ENCODE measurements at regions not wholly inside any gene's neighbourhood (a gene's known extent, or its start where the extent isn't known, plus 50 kb on each side); places are given as distances from the start of the nearest gene placed in this dataset.

DNA sequence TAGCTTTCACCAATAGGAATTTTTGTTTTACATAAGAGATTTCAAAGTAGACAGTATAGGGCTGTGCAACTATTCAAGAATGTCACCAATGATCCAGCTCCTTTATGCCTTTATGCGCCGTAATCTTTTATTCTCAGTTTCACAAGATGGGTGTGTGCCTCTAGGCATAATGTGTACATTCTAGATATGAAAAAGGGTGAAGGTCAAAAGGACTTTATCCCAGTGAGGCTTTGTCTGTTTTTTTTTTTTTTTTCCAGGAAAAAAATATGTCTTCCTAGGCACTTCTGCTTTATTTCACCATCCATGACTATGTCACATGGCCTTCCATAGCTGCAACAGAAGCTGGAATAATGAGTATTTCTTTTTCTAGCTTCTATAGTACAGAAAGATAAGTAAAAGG lies 142.3 kb upstream of the IGF1 start:
- DNase-seq, result no peak
- Histone ChIP-seq H3K27me3 (replicated peaks in 1 of 7) (no peaks in the 10 kb centered on the region), H3K9me3 (peaks cover 0 to 25% (median 15%) of the 10 kb centered on the region in 8 donors), H3K4me1 (no peaks in the 10 kb centered on the region), H3K27ac (no peak overlapping the region), H3K36me3 (no peaks in the 10 kb centered on the region), H3K4me3 (no peak overlapping the region)
- intact Hi-C loops (cut with DNase I; ENCODE audit: low total_unique reads), result no loop called here
- TF ChIP-seq POLR2A (IDR thresholded peaks at IDR 0.05) (no peak), POLR2AphosphoS5 (IDR thresholded peaks at IDR 0.05) (no peak)
- TF ChIP-seq, protein P1, sequence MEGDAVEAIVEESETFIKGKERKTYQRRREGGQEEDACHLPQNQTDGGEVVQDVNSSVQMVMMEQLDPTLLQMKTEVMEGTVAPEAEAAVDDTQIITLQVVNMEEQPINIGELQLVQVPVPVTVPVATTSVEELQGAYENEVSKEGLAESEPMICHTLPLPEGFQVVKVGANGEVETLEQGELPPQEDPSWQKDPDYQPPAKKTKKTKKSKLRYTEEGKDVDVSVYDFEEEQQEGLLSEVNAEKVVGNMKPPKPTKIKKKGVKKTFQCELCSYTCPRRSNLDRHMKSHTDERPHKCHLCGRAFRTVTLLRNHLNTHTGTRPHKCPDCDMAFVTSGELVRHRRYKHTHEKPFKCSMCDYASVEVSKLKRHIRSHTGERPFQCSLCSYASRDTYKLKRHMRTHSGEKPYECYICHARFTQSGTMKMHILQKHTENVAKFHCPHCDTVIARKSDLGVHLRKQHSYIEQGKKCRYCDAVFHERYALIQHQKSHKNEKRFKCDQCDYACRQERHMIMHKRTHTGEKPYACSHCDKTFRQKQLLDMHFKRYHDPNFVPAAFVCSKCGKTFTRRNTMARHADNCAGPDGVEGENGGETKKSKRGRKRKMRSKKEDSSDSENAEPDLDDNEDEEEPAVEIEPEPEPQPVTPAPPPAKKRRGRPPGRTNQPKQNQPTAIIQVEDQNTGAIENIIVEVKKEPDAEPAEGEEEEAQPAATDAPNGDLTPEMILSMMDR (IDR thresholded peaks at IDR 0.05 in 8 of 11, conservative IDR thresholded peaks at IDR 0.05 in 3 of 11), result no peak
- WGBS, 5 donors, result 92 to 100% (median 97%) methylated on average over 2 of the region's 2 CpGs

DNA sequence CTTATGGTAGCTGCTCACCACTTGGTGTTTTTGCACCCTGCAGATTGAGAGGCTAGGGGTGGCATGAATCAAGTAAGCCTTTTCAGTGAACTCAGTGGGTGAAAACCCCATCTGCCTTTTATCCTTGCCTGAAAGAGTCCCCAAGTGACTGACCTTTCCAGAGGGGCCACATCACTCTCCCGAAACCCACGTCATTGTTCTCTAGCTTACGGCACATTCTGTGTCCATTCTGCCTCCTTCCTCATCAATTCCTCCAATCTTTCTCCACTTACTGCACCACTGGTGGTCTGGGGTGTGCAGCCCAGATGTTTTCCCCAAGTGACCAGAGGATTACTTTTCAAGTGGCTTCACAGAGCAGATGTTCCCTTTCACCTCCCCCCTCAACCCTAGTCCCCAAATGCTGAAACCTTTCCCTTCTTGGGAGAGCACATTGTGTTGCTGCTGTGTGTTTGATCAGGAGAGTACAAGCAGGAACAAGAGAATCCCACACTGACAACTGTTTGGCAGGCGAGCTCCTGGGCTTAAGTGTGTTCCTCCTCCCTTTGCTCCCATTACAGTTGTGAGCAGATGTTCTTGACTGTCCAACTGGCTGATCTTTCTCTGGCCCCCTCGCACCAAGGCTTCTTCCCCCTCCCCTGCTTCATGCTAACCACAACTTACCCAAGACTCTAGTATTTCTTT lies 138.0 kb upstream of the IGF1 start:
- intact Hi-C loops (cut with DNase I; ENCODE audit: low total_unique reads), result no loop called here
- H3K4me3 ChIP-seq, result no peak overlapping the region
- no peak for TF ChIP-seq POLR2AphosphoS5 (IDR thresholded peaks at IDR 0.05)

DNA sequence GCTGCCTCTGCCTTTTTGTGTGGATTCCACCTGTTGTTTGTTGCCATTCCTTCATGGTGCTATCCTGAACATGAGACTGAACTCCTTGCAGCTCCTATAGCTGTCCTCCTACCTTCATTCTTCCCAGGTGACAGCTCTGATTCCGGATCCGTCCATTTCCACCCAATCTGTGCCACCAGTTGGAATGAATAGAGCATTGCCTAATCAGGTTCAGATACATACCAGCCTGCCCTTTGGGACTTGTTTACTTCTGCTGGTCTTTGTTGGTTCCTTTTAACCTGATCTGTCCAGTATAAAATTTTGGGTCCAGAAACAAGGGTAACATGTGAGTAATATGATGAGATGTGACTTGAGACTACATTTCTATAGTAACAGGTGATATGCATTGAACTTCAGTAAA lies 136.3 kb upstream of the IGF1 start:
- H3K4me3 ChIP-seq, result no peak overlapping the region
- WGBS, 5 donors, result 58 to 88% (median 82%) methylated on average over 2 of the region's 2 CpGs
- no peak for TF ChIP-seq POLR2AphosphoS5 (IDR thresholded peaks at IDR 0.05)
- TF ChIP-seq, protein P1 (IDR thresholded peaks at IDR 0.05 in 8 of 11, conservative IDR thresholded peaks at IDR 0.05 in 3 of 11), result no peak
- H3K27me3 ChIP-seq (replicated peaks in 1 of 7), result no peaks in the 10 kb centered on the region
- H3K4me1 ChIP-seq, result no peaks in the 10 kb centered on the region
- no peak for DNase-seq
- no peaks in the 10 kb centered on the region for H3K36me3 ChIP-seq
- H3K27ac ChIP-seq, result no peak overlapping the region
- H3K9me3 ChIP-seq, result peaks cover 0 to 4% (median 0%) of the 10 kb centered on the region in 8 donors
- intact Hi-C loops (cut with DNase I; ENCODE audit: low total_unique reads), result no loop called here

More for the DNA sequence above, 138.0 kb upstream of the IGF1 start:
- H3K27me3 ChIP-seq (replicated peaks in 1 of 7), result no peaks in the 10 kb centered on the region
- H3K27ac ChIP-seq, result no peak overlapping the region
- H3K4me1 ChIP-seq, result no peaks in the 10 kb centered on the region
- no peaks in the 10 kb centered on the region for H3K36me3 ChIP-seq
- H3K9me3 ChIP-seq, result peaks cover 0 to 5% (median 0%) of the 10 kb centered on the region in 8 donors
- 69 to 75% (median 75%) methylated on average over 5 of the region's 5 CpGs for WGBS, 5 donors
- DNase-seq, result no peak

DNA sequence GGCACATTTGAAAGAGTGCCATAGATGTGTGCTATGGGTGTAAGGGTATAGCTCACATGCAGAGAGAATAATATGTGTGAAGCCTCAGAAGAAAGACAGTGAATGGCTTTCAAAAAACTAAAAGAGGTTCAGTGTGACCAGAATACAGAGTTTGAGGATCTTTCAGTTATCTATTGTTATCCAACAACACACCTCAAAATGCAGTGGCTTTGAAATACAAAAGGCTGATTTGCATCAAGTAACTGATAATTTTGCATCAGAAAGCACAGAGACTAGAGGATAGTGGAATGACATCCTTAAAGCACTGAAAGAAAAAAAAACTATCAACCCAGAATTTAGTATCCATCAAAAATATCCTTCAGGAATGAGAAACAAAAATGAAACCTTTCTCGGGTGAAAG lies 131.6 kb upstream of the IGF1 start:
- TF ChIP-seq, protein P1 (IDR thresholded peaks at IDR 0.05 in 8 of 11, conservative IDR thresholded peaks at IDR 0.05 in 3 of 11), result no peak
- TF ChIP-seq POLR2AphosphoS5 (IDR thresholded peaks at IDR 0.05) (no peak), POLR2A (IDR thresholded peaks at IDR 0.05) (no peak)
- H3K4me3 ChIP-seq, result no peak overlapping the region
- H3K9me3 ChIP-seq, result peaks cover 0 to 20% (median 2%) of the 10 kb centered on the region in 8 donors
- no peaks in the 10 kb centered on the region for H3K4me1 ChIP-seq
- no peaks in the 10 kb centered on the region for H3K27me3 ChIP-seq (replicated peaks in 1 of 7)
- no peak overlapping the region for H3K27ac ChIP-seq
- no peaks in the 10 kb centered on the region for H3K36me3 ChIP-seq
- no peak for DNase-seq
- intact Hi-C loops (cut with DNase I; ENCODE audit: low total_unique reads), result no loop called here
- 67 to 88% (median 78%) methylated on average over 1 of the region's 1 CpG for WGBS, 5 donors
